H1 (cell line): ENCODE measurements at regions not wholly inside any gene's neighbourhood (a gene's known extent, or its start where the extent isn't known, plus 50 kb on each side); places are given as distances from the start of the nearest gene placed in this dataset.

ENCODE experiments used
- CTCF ChIA-PET: fragments of 300-600 bp; sonication (Branson Sonifier 250); formaldehyde crosslinking; loops from one replicate; lab custom pipeline; 2021; ENCODE audit not compliant: partially characterized antibody; lab: Charles Lee
- POLR2A ChIA-PET: fragments of 300-600 bp; sonication (Branson Sonifier 250); formaldehyde crosslinking; loops from one replicate; lab custom pipeline; 2021; ENCODE audit warnings: inconsistent platforms; ENCODE audit not compliant: partially characterized antibody; lab: Charles Lee
- DNase-seq, 2 experiments: peaks; one replicate each; pipeline versions ENCODE4 v3.0.0 to v3.0.0-alpha.2; 2010 to 2022; ENCODE audit warnings: low spot score in 2 of 2, low read depth in 1 of 2, mixed read lengths in 1 of 2
- FAIRE-seq: peaks from 2 replicates; lab custom pipeline; 2011; peaks lifted over from hg19 to GRCh38; lab: Jason Lieb, UNC
- H2AFZ ChIP-seq: 2 replicates; pipeline ENCODE4 v1.8.1; 2012; ENCODE audit warnings: low read length, inconsistent platforms
- H2AK5ac ChIP-seq: 2 replicates; pipeline ENCODE4 v1.6.1; 2013; ENCODE audit warnings: low read depth, low read length
- H2BK120ac ChIP-seq: replicated peaks from 2 replicates; pipeline ENCODE3; 2013; ENCODE audit warnings: low read depth, low read length, inconsistent platforms
- H2BK12ac ChIP-seq: 2 replicates; pipeline ENCODE4 v1.6.1; 2013; ENCODE audit warnings: low read depth, low read length
- H2BK15ac ChIP-seq: 2 replicates; pipeline ENCODE4 v1.6.1; 2013; ENCODE audit warnings: low read length
- H2BK20ac ChIP-seq: 2 replicates; pipeline ENCODE4 v1.6.1; 2013; ENCODE audit warnings: low read length
- H2BK5ac ChIP-seq: 2 replicates; pipeline ENCODE4 v1.6.1; 2013; ENCODE audit warnings: low read depth, low read length
- H3K14ac ChIP-seq: 2 replicates; pipeline ENCODE4 v1.6.1; 2013; ENCODE audit warnings: inconsistent platforms; ENCODE audit not compliant: insufficient read length
- H3K18ac ChIP-seq: 2 replicates; pipeline ENCODE4 v1.6.1; 2013; ENCODE audit warnings: low read length; ENCODE audit errors: extremely low read depth
- H3K23ac ChIP-seq: 2 replicates; pipeline ENCODE4 v1.6.1; 2013; ENCODE audit warnings: inconsistent platforms; ENCODE audit not compliant: insufficient read length
- H3K23me2 ChIP-seq: 2 replicates; pipeline ENCODE4 v1.6.1; 2013; ENCODE audit warnings: low read depth, low read length
- H3K27ac ChIP-seq: 2 replicates; pipeline ENCODE4 v1.6.1; 2011; ENCODE audit warnings: low read depth, low read length, inconsistent platforms
- H3K27me3 ChIP-seq, 4 experiments: replicated peaks in 1 of 4; 1 replicate in 1 of 4; 2 replicates in 3 of 4; pipeline versions ENCODE4 v1.6.1 to v1.8.1; 2011 to 2013; ENCODE audit warnings: low read length in 3 of 4, mild to moderate bottlenecking in 3 of 4, inconsistent platforms in 2 of 4, mixed read lengths in 2 of 4, moderate library complexity in 1 of 4; ENCODE audit not compliant: control insufficient read depth in 3 of 4, insufficient read depth in 3 of 4; ENCODE audit errors: extremely low read depth in 1 of 4
- H3K36me3 ChIP-seq, 4 experiments: 2 replicates each; pipeline versions ENCODE4 v1.6.1 to v1.8.1; 2011 to 2013; ENCODE audit warnings: mild to moderate bottlenecking in 4 of 4, low read length in 3 of 4, moderate library complexity in 2 of 4, control low read depth in 1 of 4, inconsistent platforms in 1 of 4; ENCODE audit not compliant: insufficient read depth in 4 of 4, control insufficient read depth in 2 of 4
- H3K4ac ChIP-seq: replicated peaks from 2 replicates; pipeline ENCODE3; 2013; ENCODE audit warnings: low read length, low read depth, mixed read lengths, inconsistent platforms; ENCODE audit not compliant: insufficient read length
- H3K4me1 ChIP-seq, 4 experiments: replicated peaks in 1 of 4; 1 replicate in 1 of 4; 2 replicates in 3 of 4; pipeline versions ENCODE4 v1.6.1 to v1.8.1; 2011 to 2013; ENCODE audit warnings: low read length in 3 of 4, inconsistent platforms in 2 of 4, mixed read lengths in 1 of 4; ENCODE audit not compliant: insufficient read depth in 4 of 4, control insufficient read depth in 3 of 4
- H3K4me2 ChIP-seq, 2 experiments: 2 replicates each; pipeline versions ENCODE4 v1.6.1 to v1.8.1; 2011 to 2013; ENCODE audit warnings: low read depth in 2 of 2, low read length in 2 of 2, control low read depth in 1 of 2, inconsistent platforms in 1 of 2, mild to moderate bottlenecking in 1 of 2; ENCODE audit not compliant: insufficient read depth in 1 of 2
- H3K4me3 ChIP-seq, 4 experiments: fragments of 200-600, 300-600 bp in 1 of 4; sonication (generic), shearing (Covaris generic), sonication (Bioruptor Twin) in 1 of 4; 2 replicates each; pipeline versions ENCODE4 v1.5.1 to v1.8.1; 2011 to 2016; ENCODE audit warnings: low read length in 4 of 4, low read depth in 3 of 4, control low read depth in 2 of 4, inconsistent platforms in 2 of 4, mild to moderate bottlenecking in 2 of 4, mixed read lengths in 1 of 4, moderate library complexity in 1 of 4; ENCODE audit not compliant: insufficient read depth in 2 of 4; ENCODE audit errors: extremely low read depth in 1 of 4
- H3K56ac ChIP-seq: replicated peaks from 2 replicates; pipeline ENCODE3; 2013; ENCODE audit warnings: low read depth, mild to moderate bottlenecking, mixed read lengths, low read length, inconsistent platforms; ENCODE audit not compliant: insufficient read length
- H3K79me1 ChIP-seq: 2 replicates; pipeline ENCODE4 v1.6.1; 2013; ENCODE audit warnings: low read depth, low read length, control low read depth
- H3K79me2 ChIP-seq, 2 experiments: 2 replicates each; pipeline versions ENCODE4 v1.6.1 to v1.8.1; 2012 to 2013; ENCODE audit warnings: low read length in 2 of 2, mild to moderate bottlenecking in 2 of 2, inconsistent platforms in 1 of 2; ENCODE audit not compliant: insufficient read depth in 2 of 2, control insufficient read depth in 1 of 2
- H3K9ac ChIP-seq, 4 experiments: replicated peaks in 1 of 4; 1 replicate in 1 of 4; 2 replicates in 3 of 4; pipeline versions ENCODE4 v1.6.1 to v1.8.1; 2011 to 2013; ENCODE audit warnings: low read depth in 3 of 4, low read length in 3 of 4, control low read depth in 2 of 4, mild to moderate bottlenecking in 2 of 4, moderate library complexity in 2 of 4, inconsistent platforms in 1 of 4; ENCODE audit errors: extremely low read depth in 1 of 4
- H3K9me3 ChIP-seq, 2 experiments: 2 replicates each; pipeline versions ENCODE4 v1.6.1 to v1.8.1; 2012 to 2013; ENCODE audit warnings: mild to moderate bottlenecking in 2 of 2, moderate library complexity in 2 of 2, control low read depth in 1 of 2, inconsistent platforms in 1 of 2, low read depth in 1 of 2, low read length in 1 of 2, mixed read lengths in 1 of 2; ENCODE audit not compliant: insufficient read depth in 2 of 2
- H4K20me1 ChIP-seq, 2 experiments: replicated peaks in 1 of 2; 2 replicates each; pipeline versions ENCODE3 to v1.8.1; 2011 to 2013; ENCODE audit warnings: inconsistent platforms in 2 of 2, low read length in 2 of 2, mild to moderate bottlenecking in 1 of 2; ENCODE audit not compliant: insufficient read depth in 2 of 2, control insufficient read depth in 1 of 2
- H4K5ac ChIP-seq: 2 replicates; pipeline ENCODE4 v1.6.1; 2013; ENCODE audit warnings: low read length, low read depth, mixed read lengths, inconsistent platforms; ENCODE audit not compliant: insufficient read length
- H4K8ac ChIP-seq: 2 replicates; pipeline ENCODE4 v1.8.0; 2013; ENCODE audit warnings: mild to moderate bottlenecking, moderate library complexity, low read length, inconsistent platforms; ENCODE audit not compliant: insufficient read depth; ENCODE audit errors: extremely low read depth
- H4K91ac ChIP-seq: replicated peaks from 2 replicates; pipeline ENCODE3; 2013; ENCODE audit warnings: low read length, mixed read lengths, inconsistent platforms; ENCODE audit not compliant: insufficient read length
- JUN ChIP-seq: IDR thresholded peaks from 2 replicates; pipeline ENCODE4 v1.6.1; 2011; ENCODE audit warnings: low read depth, mild to moderate bottlenecking, improper control_type of control experiment, low read length
- WGBS, 2 experiments: shearing (Covaris generic) in 1 of 2; methylation state at CpG; one replicate each; pipeline versions ENCODE4 v1.1.6 to v1.1.7; 2013 to 2015; ENCODE audit warnings: low lambda C conversion rate in 2 of 2, mixed read lengths in 2 of 2, inconsistent platforms in 1 of 2, low coverage in 1 of 2, missing lambda C conversion rate in 1 of 2; ENCODE audit not compliant: insufficient replicate concordance in 2 of 2, insufficient coverage in 1 of 2, insufficient read length in 1 of 2; ENCODE audit errors: extremely low coverage in 1 of 2, missing lambda C conversion rate in 1 of 2; 5-methylcytosine and 5-hydroxymethylcytosine counted together

GRCh38 chr6:48369100-48369499, 258.1 kb upstream of the PTCHD4 start:
- H3K79me1 ChIP-seq = no peaks in the 10 kb centered on the region
- no peaks in the 10 kb centered on the region for H3K23me2 ChIP-seq
- WGBS, 2 experiments = 95% methylated on average over 2 of the region's 2 CpGs; no CpG with 5 or more reads in 1 of the 2 experiments
- H4K91ac ChIP-seq = no peak overlapping the region
- H3K56ac ChIP-seq = no peak overlapping the region
- no peak overlapping the region for H3K4me3 ChIP-seq
- H3K4me1 ChIP-seq = no peaks in the 10 kb centered on the region
- no peak overlapping the region for H3K27ac ChIP-seq
- H2BK120ac ChIP-seq = no peak overlapping the region
- no peak overlapping the region for H3K14ac ChIP-seq
- no peaks in the 10 kb centered on the region for H3K27me3 ChIP-seq
- TF ChIP-seq JUN = no peak
- FAIRE-seq (no peak), DNase-seq (no peak)
- no peak overlapping the region for H2BK5ac ChIP-seq
- H3K4ac ChIP-seq = no peak overlapping the region
- no peak overlapping the region for H2AK5ac ChIP-seq
- no peak overlapping the region for H4K8ac ChIP-seq
- no peaks in the 10 kb centered on the region for H4K20me1 ChIP-seq
- no peak overlapping the region for H3K23ac ChIP-seq
- peaks cover 3 to 10% of the 10 kb centered on the region in 2 experiments; a peak in 1 of 4 replicates for H3K9me3 ChIP-seq
- no peaks in the 10 kb centered on the region for H3K79me2 ChIP-seq
- H3K9ac ChIP-seq = no peak overlapping the region
- ChIA-PET POLR2A (no interaction called here), CTCF (no interaction called here)
- H2BK15ac ChIP-seq = no peak overlapping the region
- H2BK20ac ChIP-seq = no peak overlapping the region
- H3K4me2 ChIP-seq = no peak overlapping the region
- H2AFZ ChIP-seq = no peak overlapping the region
- H3K36me3 ChIP-seq = no peaks in the 10 kb centered on the region
- no peak overlapping the region for H2BK12ac ChIP-seq
- no peak overlapping the region for H3K18ac ChIP-seq
- H4K5ac ChIP-seq = no peak overlapping the region
